Liver (tissue), 3 donors: ENCODE measurements at regions not wholly inside any gene's neighbourhood (a gene's known extent, or its start where the extent isn't known, plus 50 kb on each side); places are given as distances from the start of the nearest gene placed in this dataset.

Source experiments
- EGR1 ChIP-seq, 2 donors: IDR thresholded peaks; 2 replicates each; pipeline ENCODE4 v1.6.1; 2016 to 2018; ENCODE audit warnings: antibody characterized with exemption in 2 of 2, low read depth in 2 of 2
- FOXA1 ChIP-seq: IDR thresholded peaks from 2 replicates; pipeline ENCODE4 v1.6.1; 2016; ENCODE audit warnings: antibody characterized with exemption
- JUND ChIP-seq, 2 donors: IDR thresholded peaks; 2 replicates each; pipeline ENCODE4 v1.6.1; 2016; ENCODE audit warnings: antibody characterized with exemption in 2 of 2
- SP1 ChIP-seq: IDR thresholded peaks from 2 replicates; pipeline ENCODE4 v1.6.1; 2018; ENCODE audit warnings: antibody characterized with exemption, mild to moderate bottlenecking
- YY1 ChIP-seq: IDR thresholded peaks from 2 replicates; pipeline ENCODE4 v1.6.1; 2016; ENCODE audit warnings: antibody characterized with exemption, mild to moderate bottlenecking
- ZBTB33 ChIP-seq: IDR thresholded peaks from 2 replicates; pipeline ENCODE4 v1.6.1; 2016; ENCODE audit warnings: antibody characterized with exemption
- TF ChIP-seq, protein P1 (sequence below): fragments of 150-350 bp; IDR thresholded peaks from 2 replicates; pipeline ENCODE4 v1.5.1; 2017; ENCODE audit warnings: improper control_type of control experiment, low read depth, low read length; ENCODE audit not compliant: missing input control
- TF ChIP-seq, protein P2 (sequence below): IDR thresholded peaks from 2 replicates; pipeline ENCODE4 v1.6.1; 2016; ENCODE audit warnings: antibody characterized with exemption, mild to moderate bottlenecking
- donor health status: healthy.
- donor health status: healthy.

GRCh38 chr2:234162861-234163260 is 112.4 kb downstream of the SPP2 start:
- TF ChIP-seq JUND (IDR thresholded peaks at IDR 0.05) (no peak), ZBTB33 (no peak), YY1 (no peak), SP1 (no peak), EGR1 (IDR thresholded peaks at IDR 0.05; ENCODE audit: low read depth in 2 of 2) (no peak), FOXA1 (no peak)
- TF ChIP-seq, protein P1, sequence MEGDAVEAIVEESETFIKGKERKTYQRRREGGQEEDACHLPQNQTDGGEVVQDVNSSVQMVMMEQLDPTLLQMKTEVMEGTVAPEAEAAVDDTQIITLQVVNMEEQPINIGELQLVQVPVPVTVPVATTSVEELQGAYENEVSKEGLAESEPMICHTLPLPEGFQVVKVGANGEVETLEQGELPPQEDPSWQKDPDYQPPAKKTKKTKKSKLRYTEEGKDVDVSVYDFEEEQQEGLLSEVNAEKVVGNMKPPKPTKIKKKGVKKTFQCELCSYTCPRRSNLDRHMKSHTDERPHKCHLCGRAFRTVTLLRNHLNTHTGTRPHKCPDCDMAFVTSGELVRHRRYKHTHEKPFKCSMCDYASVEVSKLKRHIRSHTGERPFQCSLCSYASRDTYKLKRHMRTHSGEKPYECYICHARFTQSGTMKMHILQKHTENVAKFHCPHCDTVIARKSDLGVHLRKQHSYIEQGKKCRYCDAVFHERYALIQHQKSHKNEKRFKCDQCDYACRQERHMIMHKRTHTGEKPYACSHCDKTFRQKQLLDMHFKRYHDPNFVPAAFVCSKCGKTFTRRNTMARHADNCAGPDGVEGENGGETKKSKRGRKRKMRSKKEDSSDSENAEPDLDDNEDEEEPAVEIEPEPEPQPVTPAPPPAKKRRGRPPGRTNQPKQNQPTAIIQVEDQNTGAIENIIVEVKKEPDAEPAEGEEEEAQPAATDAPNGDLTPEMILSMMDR = no peak
- TF ChIP-seq, protein P2, sequence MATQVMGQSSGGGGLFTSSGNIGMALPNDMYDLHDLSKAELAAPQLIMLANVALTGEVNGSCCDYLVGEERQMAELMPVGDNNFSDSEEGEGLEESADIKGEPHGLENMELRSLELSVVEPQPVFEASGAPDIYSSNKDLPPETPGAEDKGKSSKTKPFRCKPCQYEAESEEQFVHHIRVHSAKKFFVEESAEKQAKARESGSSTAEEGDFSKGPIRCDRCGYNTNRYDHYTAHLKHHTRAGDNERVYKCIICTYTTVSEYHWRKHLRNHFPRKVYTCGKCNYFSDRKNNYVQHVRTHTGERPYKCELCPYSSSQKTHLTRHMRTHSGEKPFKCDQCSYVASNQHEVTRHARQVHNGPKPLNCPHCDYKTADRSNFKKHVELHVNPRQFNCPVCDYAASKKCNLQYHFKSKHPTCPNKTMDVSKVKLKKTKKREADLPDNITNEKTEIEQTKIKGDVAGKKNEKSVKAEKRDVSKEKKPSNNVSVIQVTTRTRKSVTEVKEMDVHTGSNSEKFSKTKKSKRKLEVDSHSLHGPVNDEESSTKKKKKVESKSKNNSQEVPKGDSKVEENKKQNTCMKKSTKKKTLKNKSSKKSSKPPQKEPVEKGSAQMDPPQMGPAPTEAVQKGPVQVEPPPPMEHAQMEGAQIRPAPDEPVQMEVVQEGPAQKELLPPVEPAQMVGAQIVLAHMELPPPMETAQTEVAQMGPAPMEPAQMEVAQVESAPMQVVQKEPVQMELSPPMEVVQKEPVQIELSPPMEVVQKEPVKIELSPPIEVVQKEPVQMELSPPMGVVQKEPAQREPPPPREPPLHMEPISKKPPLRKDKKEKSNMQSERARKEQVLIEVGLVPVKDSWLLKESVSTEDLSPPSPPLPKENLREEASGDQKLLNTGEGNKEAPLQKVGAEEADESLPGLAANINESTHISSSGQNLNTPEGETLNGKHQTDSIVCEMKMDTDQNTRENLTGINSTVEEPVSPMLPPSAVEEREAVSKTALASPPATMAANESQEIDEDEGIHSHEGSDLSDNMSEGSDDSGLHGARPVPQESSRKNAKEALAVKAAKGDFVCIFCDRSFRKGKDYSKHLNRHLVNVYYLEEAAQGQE = no peak
